AG04450 (cell line): ENCODE measurements at regions not wholly inside any gene's neighbourhood (a gene's known extent, or its start where the extent isn't known, plus 50 kb on each side); places are given as distances from the start of the nearest gene placed in this dataset.

ENCODE experiments used
- CTCF ChIA-PET: fragments of 300-600, 350-600 bp; formaldehyde crosslinking; extraction: SDS; loops from one replicate; lab custom pipeline; 2022; ENCODE audit warnings: antibody characterized with exemption, inconsistent platforms; lab: Charles Lee
- POLR2A ChIA-PET: fragments of 350-600 bp; formaldehyde crosslinking; extraction: SDS; loops from one replicate; lab custom pipeline; 2021; ENCODE audit warnings: antibody characterized with exemption, inconsistent platforms; lab: Yijun Ruan, JAX
- DNase-seq: peaks from one replicate; pipeline ENCODE4 v3.0.0-alpha.2; 2011; ENCODE audit warnings: low read depth, low spot score
- H3K27ac ChIP-seq: one replicate; pipeline ENCODE4 v1.5.1; 2012; ENCODE audit warnings: low read depth, low read length, control low read depth
- H3K27me3 ChIP-seq: one replicate; pipeline ENCODE4 v1.6.0; 2012; ENCODE audit warnings: low read length; ENCODE audit not compliant: control insufficient read depth, insufficient read depth
- H3K4me3 ChIP-seq: 2 replicates; pipeline ENCODE4 v1.5.1; 2011; ENCODE audit warnings: mild to moderate bottlenecking, low read depth, low read length, control low read depth
- H3K9me3 ChIP-seq: 2 replicates; pipeline ENCODE4 v1.5.1; 2012; ENCODE audit warnings: low read length; ENCODE audit not compliant: control insufficient read depth, insufficient read depth
- TF ChIP-seq, protein P1 (sequence below): IDR thresholded peaks from 2 replicates; pipeline ENCODE4 v1.5.1; 2011; ENCODE audit warnings: low read depth, low read length, control low read depth, inconsistent platforms

- peaks cover 54% of the 10 kb centered on the region for H3K9me3 ChIP-seq
- no peaks in the 10 kb centered on the region for H3K27me3 ChIP-seq
- no peak overlapping the region for H3K4me3 ChIP-seq
- CTCF ChIA-PET: no interaction called here
- DNase-seq: no peak
- no peak overlapping the region for H3K27ac ChIP-seq
- TF ChIP-seq, protein P1, sequence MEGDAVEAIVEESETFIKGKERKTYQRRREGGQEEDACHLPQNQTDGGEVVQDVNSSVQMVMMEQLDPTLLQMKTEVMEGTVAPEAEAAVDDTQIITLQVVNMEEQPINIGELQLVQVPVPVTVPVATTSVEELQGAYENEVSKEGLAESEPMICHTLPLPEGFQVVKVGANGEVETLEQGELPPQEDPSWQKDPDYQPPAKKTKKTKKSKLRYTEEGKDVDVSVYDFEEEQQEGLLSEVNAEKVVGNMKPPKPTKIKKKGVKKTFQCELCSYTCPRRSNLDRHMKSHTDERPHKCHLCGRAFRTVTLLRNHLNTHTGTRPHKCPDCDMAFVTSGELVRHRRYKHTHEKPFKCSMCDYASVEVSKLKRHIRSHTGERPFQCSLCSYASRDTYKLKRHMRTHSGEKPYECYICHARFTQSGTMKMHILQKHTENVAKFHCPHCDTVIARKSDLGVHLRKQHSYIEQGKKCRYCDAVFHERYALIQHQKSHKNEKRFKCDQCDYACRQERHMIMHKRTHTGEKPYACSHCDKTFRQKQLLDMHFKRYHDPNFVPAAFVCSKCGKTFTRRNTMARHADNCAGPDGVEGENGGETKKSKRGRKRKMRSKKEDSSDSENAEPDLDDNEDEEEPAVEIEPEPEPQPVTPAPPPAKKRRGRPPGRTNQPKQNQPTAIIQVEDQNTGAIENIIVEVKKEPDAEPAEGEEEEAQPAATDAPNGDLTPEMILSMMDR: no peak
- POLR2A ChIA-PET: no interaction called here
Observed at GRCh38 chr18:78566720-78567119, 412.9 kb upstream of the SALL3 start.

DNA sequence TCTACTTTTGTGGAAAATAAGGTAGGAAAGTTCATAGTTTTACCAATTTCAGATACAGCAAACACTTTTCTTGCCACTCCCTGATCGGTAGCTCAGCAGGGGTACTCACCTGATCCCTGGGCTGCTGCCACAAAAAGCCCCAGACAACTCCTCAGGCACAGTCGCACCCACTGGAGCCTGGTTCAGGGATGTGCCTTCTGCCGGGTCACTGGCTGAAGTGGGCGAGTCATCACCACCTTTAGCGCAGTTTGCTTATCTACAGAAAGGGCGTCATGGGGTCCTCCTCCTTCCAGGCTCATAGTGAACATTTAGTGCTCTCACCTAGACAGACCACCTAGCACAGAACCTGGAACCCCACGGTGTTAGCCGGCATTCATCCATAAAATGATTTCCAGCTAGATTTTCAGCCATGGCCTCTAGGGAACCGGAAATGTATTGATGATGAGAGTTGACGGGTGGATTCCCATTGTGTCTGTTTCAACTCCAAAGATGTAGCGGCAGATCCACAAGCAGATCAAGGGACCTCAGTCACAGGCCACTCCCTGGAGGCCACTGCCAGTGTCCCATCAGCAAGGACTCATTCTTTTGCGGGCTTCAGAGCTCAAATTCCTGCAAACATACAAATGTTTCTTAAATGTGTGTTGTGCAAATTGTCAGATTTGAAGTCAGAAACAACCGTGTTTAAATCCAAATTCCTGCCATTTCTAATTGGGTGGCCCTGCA lies 408.4 kb upstream of the SALL3 start:
- no peaks in the 10 kb centered on the region for H3K27me3 ChIP-seq
- POLR2A ChIA-PET: no interaction called here
- peaks cover 53% of the 10 kb centered on the region for H3K9me3 ChIP-seq
- no peak overlapping the region for H3K27ac ChIP-seq
- H3K4me3 ChIP-seq: no peak overlapping the region
- TF ChIP-seq, protein P1: no peak
- CTCF ChIA-PET: no interaction called here
- DNase-seq: no peak

GRCh38 chr18:78571831-78572347 lies 407.7 kb upstream of the SALL3 start:
- no peak for DNase-seq
- POLR2A ChIA-PET: no interaction called here

GRCh38 chr18:78573773-78574172 lies 405.8 kb upstream of the SALL3 start:
- no peak overlapping the region for H3K4me3 ChIP-seq
- ChIA-PET POLR2A (no interaction called here), CTCF (no interaction called here)
- no peak for DNase-seq
- H3K27me3 ChIP-seq: no peaks in the 10 kb centered on the region
- peaks cover 56% of the 10 kb centered on the region for H3K9me3 ChIP-seq
- H3K27ac ChIP-seq: no peak overlapping the region
- TF ChIP-seq, protein P1: no peak

More at GRCh38 chr18:78571831-78572347, 407.7 kb upstream of the SALL3 start:
- no peak overlapping the region for H3K27ac ChIP-seq
- H3K9me3 ChIP-seq: peaks cover 53% of the 10 kb centered on the region
- no peaks in the 10 kb centered on the region for H3K27me3 ChIP-seq
- CTCF ChIA-PET: no interaction called here
- TF ChIP-seq, protein P1: no peak
- H3K4me3 ChIP-seq: no peak overlapping the region

GRCh38 chr18:78576967-78577366 lies 402.7 kb upstream of the SALL3 start:
- no peak for DNase-seq
- ChIA-PET CTCF (no interaction called here), POLR2A (no interaction called here)
- no peak overlapping the region for H3K4me3 ChIP-seq
- TF ChIP-seq, protein P1: no peak
- H3K27ac ChIP-seq: no peak overlapping the region
- H3K9me3 ChIP-seq: peaks cover 64% of the 10 kb centered on the region
- H3K27me3 ChIP-seq: no peaks in the 10 kb centered on the region
